HepG2 (cell line): ENCODE measurements at regions not wholly inside any gene's neighbourhood (a gene's known extent, or its start where the extent isn't known, plus 50 kb on each side); places are given as distances from the start of the nearest gene placed in this dataset.

ENCODE experiments used
- ATAC-seq: fragments of 200-7000 bp; cut with Tn5 transposase; 3 replicates; pipeline ENCODE4 v1.9.1; 2020; ENCODE audit warnings: mild to moderate bottlenecking, moderate library complexity
- BruUV-seq: library from RNA; stranded (reverse); fragments of 400-500 nt; replicated peaks from 2 replicates; lab custom pipeline; 2021; lab: Mats Ljungman, UMichigan
- CTCF ChIA-PET: fragments of 300-600 bp; formaldehyde crosslinking; extraction: SDS; loops from one replicate; lab custom pipeline; 2021; ENCODE audit warnings: low total read pairs, inconsistent platforms, low intra/inter-chr PET ratio; lab: Yijun Ruan, JAX
- POLR2A ChIA-PET: fragments of 350-600 bp; sonication (Branson Sonifier 250); formaldehyde crosslinking; loops from one replicate; lab custom pipeline; 2020; ENCODE audit warnings: antibody characterized with exemption, inconsistent platforms; lab: Yijun Ruan, JAX
- DNase-seq: peaks from one replicate; pipeline ENCODE4 v3.0.0-alpha.2; 2015; ENCODE audit warnings: low spot score
- FAIRE-seq: peaks from 3 replicates; lab custom pipeline; 2011; peaks lifted over from hg19 to GRCh38; lab: Jason Lieb, UNC
- H2AFZ ChIP-seq: one replicate; pipeline ENCODE4 v1.6.1; 2011; ENCODE audit warnings: low read length, inconsistent platforms
- H3K27ac ChIP-seq: fragments of 300-600 bp; 3 replicates; pipeline ENCODE4 v1.8.0; 2011; ENCODE audit warnings: mixed run types, mild to moderate bottlenecking, mixed read lengths, low read length, inconsistent platforms; ENCODE audit not compliant: insufficient read depth; ENCODE audit errors: extremely low read length
- H3K27me3 ChIP-seq, 2 experiments: fragments of 200-600 bp in 1 of 2; 2 replicates in 1 of 2; 3 replicates in 1 of 2; pipeline versions ENCODE4 v1.6.0 to v1.8.0; 2011; ENCODE audit warnings: low read length in 2 of 2, mild to moderate bottlenecking in 2 of 2, moderate library complexity in 2 of 2, inconsistent platforms in 1 of 2; ENCODE audit not compliant: insufficient read depth in 2 of 2, control insufficient read depth in 1 of 2
- H3K36me3 ChIP-seq, 2 experiments: fragments of 200-600 bp in 1 of 2; replicated peaks in 1 of 2; 2 replicates in 1 of 2; 3 replicates in 1 of 2; pipeline versions ENCODE4 v1.5.1 to v1.8.0; 2011; ENCODE audit warnings: low read length in 2 of 2, inconsistent platforms in 1 of 2; ENCODE audit not compliant: insufficient read depth in 2 of 2, control insufficient read depth in 1 of 2
- H3K4me1 ChIP-seq: 2 replicates; pipeline ENCODE4 v1.5.1; 2012; ENCODE audit warnings: low read length, inconsistent platforms; ENCODE audit not compliant: insufficient read depth
- H3K4me2 ChIP-seq: 2 replicates; pipeline ENCODE4 v1.6.0; 2011; ENCODE audit warnings: low read depth, low read length, inconsistent platforms
- H3K4me3 ChIP-seq, 3 experiments: fragments of 200-600 bp in 1 of 3; sonication (generic), shearing (Covaris generic) in 1 of 3; replicated peaks in 1 of 3; 2 replicates each; pipeline ENCODE4 v1.5.1; 2011 to 2016; ENCODE audit warnings: low read length in 3 of 3, inconsistent platforms in 2 of 3, low read depth in 2 of 3, mild to moderate bottlenecking in 2 of 3, control low read depth in 1 of 3, mixed read lengths in 1 of 3; ENCODE audit not compliant: insufficient read depth in 1 of 3
- H3K79me2 ChIP-seq: one replicate; pipeline ENCODE4 v1.6.1; 2011; ENCODE audit warnings: low read length, inconsistent platforms; ENCODE audit not compliant: insufficient read depth
- H3K9ac ChIP-seq: 2 replicates; pipeline ENCODE4 v1.6.0; 2011; ENCODE audit warnings: mild to moderate bottlenecking, low read depth, low read length, inconsistent platforms; ENCODE audit not compliant: insufficient read depth
- H3K9me3 ChIP-seq: 2 replicates; pipeline ENCODE4 v1.5.1; 2012; ENCODE audit warnings: mild to moderate bottlenecking, low read length
- H4K20me1 ChIP-seq: 2 replicates; pipeline ENCODE4 v1.6.0; 2011; ENCODE audit warnings: inconsistent platforms, mild to moderate bottlenecking, low read length, moderate library complexity; ENCODE audit not compliant: insufficient read depth
- ARNT2 ChIP-seq: sonication (generic); formaldehyde crosslinking; IDR thresholded peaks from 2 replicates; pipeline ENCODE4 v1.8.0; 2022; ENCODE audit warnings: mild to moderate bottlenecking, low read depth, missing genetic modification reagents, moderate library complexity
- ATF1 ChIP-seq: IDR thresholded peaks from 2 replicates; pipeline ENCODE4 v1.6.1; 2016; ENCODE audit warnings: mild to moderate bottlenecking, control low read depth
- CBFB ChIP-seq: sonication (generic); formaldehyde crosslinking; IDR thresholded peaks from 2 replicates; pipeline ENCODE4 v1.4.0; 2020; ENCODE audit warnings: missing genetic modification reagents
- DMTF1 ChIP-seq: sonication (generic); formaldehyde crosslinking; IDR thresholded peaks from 2 replicates; pipeline ENCODE4 v1.4.0; 2020; ENCODE audit warnings: mild to moderate bottlenecking, missing genetic modification reagents
- FOXP1 ChIP-seq, 2 experiments: fragments of 450-650 bp in 1 of 2; IDR thresholded peaks; 2 replicates each; pipeline ENCODE4 v1.6.1; 2017 to 2018; ENCODE audit warnings: antibody characterized with exemption in 1 of 2
- GATAD1 ChIP-seq: IDR thresholded peaks from 2 replicates; pipeline ENCODE4 v1.6.1; 2016; ENCODE audit warnings: missing genetic modification reagents, missing compliant biosample characterization
- GTF3A ChIP-seq: sonication (generic); formaldehyde crosslinking; conservative IDR thresholded peaks from 2 replicates; pipeline ENCODE4 v1.4.0; 2020; ENCODE audit warnings: mild to moderate bottlenecking, missing genetic modification reagents
- HNRNPK ChIP-seq: fragments of 200-400 bp; formaldehyde crosslinking; IDR thresholded peaks from 2 replicates; pipeline ENCODE4 v1.6.1; 2018; ENCODE audit warnings: low read length, low read depth, moderate library complexity, mild to moderate bottlenecking; ENCODE audit not compliant: poor library complexity, severe bottlenecking
- HNRNPL ChIP-seq: fragments of 200-400 bp; formaldehyde crosslinking; IDR thresholded peaks from 2 replicates; pipeline ENCODE4 v1.6.1; 2017; ENCODE audit warnings: mild to moderate bottlenecking, low read depth, low read length
- IKZF4 ChIP-seq: sonication (generic); formaldehyde crosslinking; IDR thresholded peaks from 2 replicates; pipeline ENCODE4 v1.5.1; 2020; ENCODE audit warnings: borderline replicate concordance, mild to moderate bottlenecking, low read depth, missing genetic modification reagents; ENCODE audit errors: not compliant biosample characterization
- KLF6 ChIP-seq: IDR thresholded peaks from 2 replicates; pipeline ENCODE4 v1.8.0; 2016; ENCODE audit warnings: missing biosample characterization, missing genetic modification reagents
- MTF2 ChIP-seq: sonication (generic); formaldehyde crosslinking; IDR thresholded peaks from 2 replicates; pipeline ENCODE4 v1.5.0; 2020; ENCODE audit warnings: missing genetic modification reagents, borderline replicate concordance
- STAG1 ChIP-seq: sonication (generic); formaldehyde crosslinking; IDR thresholded peaks from 2 replicates; pipeline ENCODE4 v1.4.0; 2020; ENCODE audit warnings: missing genetic modification reagents
- TSC22D2 ChIP-seq: sonication (generic); formaldehyde crosslinking; IDR thresholded peaks from 2 replicates; pipeline ENCODE4 v1.5.1; 2020; ENCODE audit warnings: missing genetic modification reagents, mild to moderate bottlenecking, borderline replicate concordance
- XRCC5 ChIP-seq: fragments of 200-400 bp; formaldehyde crosslinking; optimal IDR thresholded peaks from 2 replicates; pipeline ENCODE3; 2017; ENCODE audit warnings: mild to moderate bottlenecking, low read length
- ZFX ChIP-seq: sonication (generic); formaldehyde crosslinking; IDR thresholded peaks from 2 replicates; pipeline ENCODE4 v1.4.0; 2020; ENCODE audit warnings: mild to moderate bottlenecking, low read depth, missing genetic modification reagents, moderate library complexity
- ZNF234 ChIP-seq: sonication (generic); formaldehyde crosslinking; conservative IDR thresholded peaks from 2 replicates; pipeline ENCODE4 v1.5.1; 2020; ENCODE audit warnings: mild to moderate bottlenecking, missing genetic modification reagents
- ZNF350 ChIP-seq: sonication (generic); formaldehyde crosslinking; IDR thresholded peaks from 2 replicates; pipeline ENCODE4 v1.4.0; 2020; ENCODE audit warnings: mild to moderate bottlenecking, low read depth, missing genetic modification reagents, borderline replicate concordance
- ZNF446 ChIP-seq: sonication (generic); formaldehyde crosslinking; IDR thresholded peaks from 2 replicates; pipeline ENCODE4 v1.5.0; 2020; ENCODE audit warnings: mild to moderate bottlenecking, missing genetic modification reagents
- ZNF670 ChIP-seq: sonication (generic); formaldehyde crosslinking; IDR thresholded peaks from 2 replicates; pipeline ENCODE4 v1.8.0; 2022; ENCODE audit warnings: mild to moderate bottlenecking, missing genetic modification reagents, borderline replicate concordance
- ZNF766 ChIP-seq: sonication (generic); formaldehyde crosslinking; IDR thresholded peaks from 2 replicates; pipeline ENCODE4 v1.5.0; 2020; ENCODE audit warnings: missing genetic modification reagents, borderline replicate concordance
- ZNF839 ChIP-seq: sonication (generic); formaldehyde crosslinking; IDR thresholded peaks from 2 replicates; pipeline ENCODE4 v1.4.0; 2020; ENCODE audit warnings: missing genetic modification reagents, mild to moderate bottlenecking, borderline replicate concordance
- WGBS: methylation state at CpG from one replicate; pipeline ENCODE4 v1.1.6; 2017; ENCODE audit warnings: low lambda C conversion rate; 5-methylcytosine and 5-hydroxymethylcytosine counted together
- in situ Hi-C: cut with HindIII; loops from 2 replicates; pipeline ENCODE4 v1.10.0; 2017; ENCODE audit warnings: low pct_unique_long_range_greater_than_20kb; ENCODE audit not compliant: extremely low pct_ligation_motif_present
- intact Hi-C: fragments of 100-400 bp; cut with micrococcal nuclease; formaldehyde crosslinking; loops from one replicate; pipeline ENCODE4 v1.10.0; 2022; ENCODE audit not compliant: unreplicated experiment
- TF ChIP-seq, protein P1 (sequence below): sonication (generic); formaldehyde crosslinking; IDR thresholded peaks from 2 replicates; pipeline ENCODE4 v1.5.0; 2020; ENCODE audit warnings: missing genetic modification reagents

DNA sequence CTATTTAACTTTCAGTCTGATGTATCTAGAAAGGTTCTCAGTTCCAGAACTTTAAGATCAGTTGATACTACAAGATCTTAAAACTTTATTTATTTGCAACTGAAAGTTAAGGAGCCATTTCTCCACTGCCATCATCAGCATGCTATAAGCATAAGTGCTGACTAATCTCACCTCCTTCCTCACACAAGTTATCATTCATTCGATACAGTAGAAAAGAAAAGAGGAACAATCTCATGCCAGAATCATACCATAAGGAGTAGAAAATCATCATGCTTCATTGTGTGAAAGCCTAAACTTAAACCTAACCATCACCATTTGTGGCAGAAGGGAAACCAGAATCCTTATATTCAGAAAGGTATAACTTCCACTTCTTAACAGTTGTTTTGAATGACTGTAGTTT, 176.6 kb upstream of the NRXN1 start:
- CTCF ChIA-PET = no interaction called here
- in situ Hi-C loops = no loop called here
- WGBS = 7% methylated on average over 1 of the region's 1 CpG

GRCh38 chr2:51201295-51201694, 169.4 kb upstream of the NRXN1 start:
- Histone ChIP-seq H3K9me3 (peaks cover 82% of the 10 kb centered on the region), H4K20me1 (no peaks in the 10 kb centered on the region), H3K9ac (no peak overlapping the region), H2AFZ (no peak overlapping the region), H3K27me3 (no peaks in the 10 kb centered on the region), H3K4me2 (no peak overlapping the region), H3K4me3 (no peak overlapping the region), H3K36me3 (no peaks in the 10 kb centered on the region), H3K79me2 (no peaks in the 10 kb centered on the region), H3K27ac (no peak overlapping the region), H3K4me1 (no peaks in the 10 kb centered on the region)
- DNase-seq (no peak), FAIRE-seq (no peak), ATAC-seq (no peak)
- intact Hi-C loops (no loop called here), in situ Hi-C loops (no loop called here)
- TF ChIP-seq KLF6 (no peak), ATF1 (no peak), ZNF234 (CRISPR knock-in tag) (no peak), DMTF1 (CRISPR knock-in tag) (no peak), HNRNPK (peak; percentile 94), ZFX (CRISPR knock-in tag) (no peak)
- POLR2A ChIA-PET = no interaction called here
- CTCF ChIA-PET = no interaction called here
- BruUV-seq = no TSS peak

More for the DNA sequence above, 176.6 kb upstream of the NRXN1 start:
- Histone ChIP-seq H3K79me2 (no peaks in the 10 kb centered on the region), H2AFZ (no peak overlapping the region), H4K20me1 (no peaks in the 10 kb centered on the region), H3K4me3 (no peak overlapping the region), H3K27ac (no peak overlapping the region), H3K27me3 (no peaks in the 10 kb centered on the region), H3K9ac (no peak overlapping the region), H3K4me1 (no peaks in the 10 kb centered on the region), H3K9me3 (peaks cover 57% of the 10 kb centered on the region), H3K36me3 (no peaks in the 10 kb centered on the region), H3K4me2 (no peak overlapping the region)
- intact Hi-C loops = no loop called here
- ATAC-seq (no peak), FAIRE-seq (no peak), DNase-seq (no peak)
- no TSS peak for BruUV-seq
- POLR2A ChIA-PET = no interaction called here
- TF ChIP-seq FOXP1 (IDR thresholded peaks at IDR 0.05) (no peak), FOXP1 (CRISPR knock-in tag; IDR thresholded peaks at IDR 0.05) (no peak), ZNF446 (CRISPR knock-in tag) (no peak), GATAD1 (no peak), XRCC5 (no peak), MTF2 (CRISPR knock-in tag) (no peak), ZNF670 (CRISPR knock-in tag) (no peak), ZNF839 (CRISPR knock-in tag) (no peak), TSC22D2 (CRISPR knock-in tag) (no peak), ZNF766 (no peak), ZNF350 (no peak), CBFB (CRISPR knock-in tag) (no peak), HNRNPL (no peak), ARNT2 (CRISPR knock-in tag) (no peak), STAG1 (CRISPR knock-in tag) (no peak), IKZF4 (CRISPR knock-in tag) (no peak), GTF3A (no peak)
- TF ChIP-seq, protein P1, sequence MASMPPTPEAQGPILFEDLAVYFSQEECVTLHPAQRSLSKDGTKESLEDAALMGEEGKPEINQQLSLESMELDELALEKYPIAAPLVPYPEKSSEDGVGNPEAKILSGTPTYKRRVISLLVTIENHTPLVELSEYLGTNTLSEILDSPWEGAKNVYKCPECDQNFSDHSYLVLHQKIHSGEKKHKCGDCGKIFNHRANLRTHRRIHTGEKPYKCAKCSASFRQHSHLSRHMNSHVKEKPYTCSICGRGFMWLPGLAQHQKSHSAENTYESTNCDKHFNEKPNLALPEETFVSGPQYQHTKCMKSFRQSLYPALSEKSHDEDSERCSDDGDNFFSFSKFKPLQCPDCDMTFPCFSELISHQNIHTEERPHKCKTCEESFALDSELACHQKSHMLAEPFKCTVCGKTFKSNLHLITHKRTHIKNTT (CRISPR knock-in tag) = no peak
- TF ChIP-seq, all 625 proteins: peak for 0
